ENCODE measurements at regions not wholly inside any gene's neighbourhood (a gene's known extent, or its start where the extent isn't known, plus 50 kb on each side); places are given as distances from the start of the nearest gene placed in this dataset.

DNA sequence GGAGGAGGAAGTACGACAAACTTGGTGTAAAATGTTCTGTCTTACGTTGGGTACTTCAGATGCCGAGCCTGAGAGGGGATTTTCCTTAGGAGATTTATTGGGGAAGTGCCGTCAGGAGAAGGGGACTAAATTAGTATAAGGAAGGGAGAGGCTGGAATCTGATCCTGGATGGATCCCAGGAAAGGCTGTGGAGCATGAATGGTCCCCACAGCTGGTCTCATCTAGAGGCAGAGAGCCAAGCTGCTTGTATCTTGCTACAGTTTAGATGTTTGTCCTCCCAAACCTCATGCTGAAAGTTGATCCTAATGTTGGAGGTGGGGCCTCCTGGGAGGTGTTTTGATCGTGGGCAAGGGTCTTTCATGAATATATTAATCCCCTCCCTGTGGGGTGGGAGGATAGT is 798.4 kb upstream of the EEF2KMT start:
- TF ChIP-seq POLR2A (IDR thresholded peaks at IDR 0.05) = no peak
- TF ChIP-seq, protein P1, sequence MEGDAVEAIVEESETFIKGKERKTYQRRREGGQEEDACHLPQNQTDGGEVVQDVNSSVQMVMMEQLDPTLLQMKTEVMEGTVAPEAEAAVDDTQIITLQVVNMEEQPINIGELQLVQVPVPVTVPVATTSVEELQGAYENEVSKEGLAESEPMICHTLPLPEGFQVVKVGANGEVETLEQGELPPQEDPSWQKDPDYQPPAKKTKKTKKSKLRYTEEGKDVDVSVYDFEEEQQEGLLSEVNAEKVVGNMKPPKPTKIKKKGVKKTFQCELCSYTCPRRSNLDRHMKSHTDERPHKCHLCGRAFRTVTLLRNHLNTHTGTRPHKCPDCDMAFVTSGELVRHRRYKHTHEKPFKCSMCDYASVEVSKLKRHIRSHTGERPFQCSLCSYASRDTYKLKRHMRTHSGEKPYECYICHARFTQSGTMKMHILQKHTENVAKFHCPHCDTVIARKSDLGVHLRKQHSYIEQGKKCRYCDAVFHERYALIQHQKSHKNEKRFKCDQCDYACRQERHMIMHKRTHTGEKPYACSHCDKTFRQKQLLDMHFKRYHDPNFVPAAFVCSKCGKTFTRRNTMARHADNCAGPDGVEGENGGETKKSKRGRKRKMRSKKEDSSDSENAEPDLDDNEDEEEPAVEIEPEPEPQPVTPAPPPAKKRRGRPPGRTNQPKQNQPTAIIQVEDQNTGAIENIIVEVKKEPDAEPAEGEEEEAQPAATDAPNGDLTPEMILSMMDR (IDR thresholded peaks at IDR 0.05) = no peak
